ENCODE measurements at regions not wholly inside any gene's neighbourhood (a gene's known extent, or its start where the extent isn't known, plus 50 kb on each side); places are given as distances from the start of the nearest gene placed in this dataset.

GRCh38 chr1:102782144-102782543 lies 326.2 kb downstream of the COL11A1 start:
- TF ChIP-seq CTCF (IDR thresholded peaks at IDR 0.05) (no peak), POLR2A (IDR thresholded peaks at IDR 0.05) (no peak)

Measured in Peyer's patch (tissue), 4 donors.